Hematopoietic multipotent progenitor cell treated with erythropoietin and hydrocortisone succinate and interleukin-3 and kit ligand, for 6 days (in vitro differentiated cells): ENCODE measurements at regions not wholly inside any gene's neighbourhood (a gene's known extent, or its start where the extent isn't known, plus 50 kb on each side); places are given as distances from the start of the nearest gene placed in this dataset.
"Not testable (repeated sequence)": the region's sequence is repeated elsewhere in the genome, so short reads cannot be mapped to it uniquely, and the experiment has no call there.

Experiments used
- DNase-seq: peaks from one replicate; pipeline ENCODE4 v3.0.0-alpha.2; 2015

DNA sequence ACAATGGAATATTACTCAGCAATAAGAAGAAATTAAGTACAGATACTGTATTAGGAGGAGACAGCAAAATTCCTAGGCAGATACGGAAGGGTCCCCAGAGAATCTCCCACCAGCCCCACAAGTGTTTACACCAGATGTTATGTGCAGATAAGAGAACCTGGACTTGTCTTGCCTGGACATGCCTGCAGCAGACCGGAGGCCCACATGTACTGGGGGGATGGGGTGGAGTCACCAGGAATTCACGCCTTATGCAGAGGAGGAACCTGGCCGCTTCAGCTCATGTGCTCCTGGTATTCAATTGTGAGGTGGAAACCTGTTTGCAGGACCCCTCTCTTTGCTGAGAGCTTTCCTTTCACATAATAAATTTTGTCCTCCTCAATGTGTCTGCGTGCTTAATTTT, 586.3 kb upstream of the DEFB115 start:
- DNase-seq = not testable (repeated sequence)

DNA sequence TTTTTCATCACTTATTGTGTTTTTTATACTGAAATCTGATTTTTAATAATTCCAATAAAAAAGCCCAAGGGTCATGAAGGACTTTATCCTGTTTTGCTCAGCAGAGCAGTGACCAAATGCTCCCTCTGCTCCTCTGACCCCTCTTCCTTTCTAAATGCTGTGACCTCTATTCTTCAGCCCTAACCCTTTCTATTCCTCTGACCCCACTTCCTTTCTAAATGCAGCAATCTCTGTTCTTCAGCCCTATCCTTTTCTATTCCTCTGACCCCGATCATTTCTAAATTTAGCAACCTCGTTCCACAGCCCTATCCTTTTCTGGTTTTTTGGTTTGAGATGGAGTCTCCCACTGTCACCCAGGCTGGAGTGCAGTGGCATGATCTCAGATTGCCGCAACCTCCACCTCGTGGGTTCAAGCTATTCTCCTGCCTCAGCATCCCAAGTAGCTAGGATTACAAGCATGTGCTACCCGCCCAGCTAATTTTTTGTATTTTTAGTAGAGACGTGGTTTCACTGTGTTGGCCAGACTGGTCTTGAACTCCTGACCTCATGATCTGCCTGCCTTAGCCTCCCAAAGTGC, 581.4 kb upstream of the DEFB115 start:
- DNase-seq = not testable (repeated sequence)

DNA sequence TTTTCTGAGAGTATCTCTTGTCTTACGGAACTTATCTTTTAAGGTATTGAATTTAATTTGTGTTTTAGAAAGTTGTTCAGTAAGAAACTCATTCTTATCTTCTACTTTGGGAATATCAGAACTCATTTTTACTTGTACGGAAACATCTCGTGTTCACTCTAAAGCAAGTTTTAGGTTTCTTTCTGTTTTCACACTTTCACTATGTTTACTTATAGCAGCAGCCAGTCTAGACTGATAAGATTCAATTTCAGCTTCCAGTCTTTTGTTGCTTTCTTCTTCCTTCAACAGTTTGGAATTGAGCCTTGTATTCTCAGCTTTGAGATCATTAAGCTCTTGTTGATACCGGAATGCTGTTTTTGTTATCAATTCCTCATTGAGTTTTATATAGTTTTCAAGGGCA, 575.2 kb upstream of the DEFB115 start:
- DNase-seq = not testable (repeated sequence)

DNA sequence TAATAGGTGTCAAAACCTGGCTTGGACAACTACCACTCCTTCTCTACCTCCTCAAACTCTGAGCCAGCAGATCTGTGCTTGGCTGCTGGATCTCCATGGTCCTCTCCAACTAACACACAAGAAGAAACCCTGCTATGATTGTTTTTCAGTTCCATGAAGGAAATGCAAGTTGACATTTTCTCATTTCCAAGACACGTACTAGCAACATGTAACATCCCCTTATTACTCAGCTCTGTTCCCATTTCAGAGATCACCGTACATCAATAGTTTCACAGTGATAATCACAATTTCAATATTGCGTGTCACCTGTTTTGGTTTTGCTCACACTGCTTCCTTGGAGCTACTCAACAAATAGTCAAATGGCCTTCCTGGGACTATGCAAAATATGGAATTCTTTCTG, 544.6 kb upstream of the DEFB115 start:
- DNase-seq = not testable (repeated sequence)

DNA sequence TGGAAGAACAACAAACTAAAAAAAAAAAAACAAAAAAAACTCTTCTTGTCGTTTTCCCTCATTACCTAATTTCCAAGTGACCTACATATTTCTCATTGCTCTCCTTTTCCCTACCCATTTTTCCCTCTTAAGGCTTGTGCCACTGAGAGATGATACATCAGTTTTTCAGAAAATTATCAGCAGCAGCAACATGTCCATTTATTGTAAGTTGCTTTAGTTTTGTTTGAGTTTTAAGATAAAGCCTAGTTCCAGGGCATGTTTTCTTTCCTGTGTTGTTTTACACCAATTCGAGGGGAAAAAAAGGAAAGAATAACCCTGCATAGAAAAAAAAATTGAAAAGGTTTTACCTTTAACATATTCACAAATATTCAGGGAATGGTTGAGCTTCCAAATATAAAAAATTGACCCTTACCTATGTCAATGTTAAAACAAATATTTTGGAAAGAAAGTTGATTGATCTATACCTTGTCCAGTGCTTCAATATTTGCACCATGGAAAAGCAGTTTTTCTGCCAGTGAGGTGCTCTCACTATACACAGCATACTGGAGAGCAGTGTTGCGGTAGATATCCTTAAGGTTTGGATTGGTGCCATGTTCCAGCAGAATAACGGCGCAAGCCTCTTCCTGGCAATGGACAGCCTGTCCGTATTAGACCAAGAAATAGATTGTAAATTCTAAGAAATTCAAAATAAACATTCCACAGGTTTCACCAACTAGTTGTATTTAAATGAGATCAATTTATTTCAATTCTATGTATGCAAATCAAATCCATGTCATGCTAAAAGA, 537.9 kb upstream of the DEFB115 start:
- DNase-seq = peak; percentile 33

DNA sequence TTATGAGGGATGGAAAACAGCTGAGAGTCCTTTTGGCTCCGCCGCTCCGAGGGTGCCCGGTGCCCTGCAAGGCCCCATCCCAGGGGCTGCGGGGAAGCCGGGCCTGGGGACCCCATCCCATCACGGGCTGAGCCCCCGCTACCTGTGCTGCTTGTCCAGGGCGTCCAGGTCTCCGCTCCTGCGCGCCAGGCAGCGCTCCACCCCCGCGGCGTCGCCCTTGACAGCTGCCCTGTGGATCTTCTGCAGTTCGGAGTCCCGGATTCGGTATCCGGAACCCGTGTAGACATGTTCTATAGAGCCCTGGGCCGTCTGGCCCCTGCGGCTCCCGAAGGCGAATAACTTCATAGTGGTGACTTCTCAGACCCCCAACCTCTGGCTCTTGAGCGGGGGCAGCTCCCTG, 534.0 kb upstream of the DEFB115 start:
- not testable (repeated sequence) for DNase-seq

DNA sequence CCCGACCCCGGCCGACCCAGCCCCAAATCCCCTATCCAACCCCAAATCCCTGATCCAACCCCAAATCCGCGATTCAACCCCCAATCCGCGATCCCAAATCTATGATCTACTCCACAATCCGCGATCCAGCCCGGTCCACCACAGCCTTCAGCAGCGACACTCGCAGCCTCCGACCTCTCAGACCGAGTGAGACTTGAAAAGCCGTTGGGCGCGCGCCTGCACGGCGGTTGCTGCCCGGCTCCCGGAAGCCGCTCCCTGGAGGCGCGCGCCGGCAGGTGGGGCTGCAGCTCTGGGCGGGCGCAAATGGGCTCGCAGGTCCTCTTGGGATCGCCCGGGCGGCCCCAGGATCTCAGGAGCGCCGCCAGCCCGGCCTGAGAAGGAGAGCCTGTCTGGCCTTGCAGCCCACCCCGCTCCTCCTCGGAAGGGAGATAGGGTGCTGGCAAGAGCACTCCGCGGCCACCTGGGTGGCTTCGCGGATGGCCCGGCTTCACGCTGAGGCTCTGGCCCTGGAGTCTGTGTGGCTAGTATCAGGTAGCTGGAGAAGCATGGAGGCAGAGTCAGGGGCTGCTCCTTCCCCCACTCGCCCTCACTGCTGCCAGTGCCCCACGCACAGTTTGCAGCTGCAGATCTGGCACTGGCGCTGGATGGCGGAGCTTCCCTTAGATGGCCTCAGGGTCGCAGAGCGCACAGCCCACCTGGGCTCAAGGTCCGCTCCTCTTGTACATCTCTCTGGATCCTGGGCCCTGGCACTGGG, 533.4 kb upstream of the DEFB115 start:
- peak; percentile 73 for DNase-seq

DNA sequence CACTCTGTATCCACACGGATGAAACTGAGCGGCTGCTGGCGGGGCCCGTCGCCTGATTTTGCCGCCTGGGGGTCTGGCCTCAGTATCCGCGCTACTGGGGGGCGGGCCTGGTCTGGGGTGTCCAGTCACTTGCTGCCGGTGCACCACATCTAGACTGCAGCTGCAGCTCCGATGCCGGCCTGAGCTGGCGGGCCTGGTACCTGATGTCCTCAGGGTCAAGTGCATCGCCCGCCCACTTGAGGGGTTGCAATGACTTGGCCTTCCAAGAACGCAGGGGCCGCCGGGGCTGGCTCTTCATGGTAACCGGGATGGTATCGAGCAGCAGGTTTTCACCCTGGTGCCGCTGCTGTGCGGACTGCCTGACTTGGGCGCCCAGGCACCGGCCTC, 532.8 kb upstream of the DEFB115 start:
- DNase-seq = not testable (repeated sequence)

DNA sequence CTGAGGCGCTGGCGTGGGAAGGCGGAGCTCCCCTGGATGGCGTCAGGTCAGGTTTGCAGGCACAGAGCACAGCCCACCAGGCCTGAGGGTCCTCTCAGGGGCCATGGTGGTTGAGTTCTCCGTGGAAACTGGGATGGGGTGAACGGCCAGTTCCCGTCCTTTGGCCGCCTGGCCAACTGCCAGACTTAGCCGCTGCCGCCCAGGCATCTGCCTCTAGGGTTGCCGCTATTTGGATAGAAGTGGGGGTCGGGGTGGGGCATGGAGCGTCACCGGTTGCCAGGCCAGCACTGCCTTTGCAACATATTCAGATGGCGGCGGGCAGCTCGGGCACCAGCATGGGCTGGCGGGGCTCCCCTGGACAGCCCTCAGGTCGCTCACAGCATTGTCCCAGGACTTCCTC, 532.3 kb upstream of the DEFB115 start:
- not testable (repeated sequence) for DNase-seq

DNA sequence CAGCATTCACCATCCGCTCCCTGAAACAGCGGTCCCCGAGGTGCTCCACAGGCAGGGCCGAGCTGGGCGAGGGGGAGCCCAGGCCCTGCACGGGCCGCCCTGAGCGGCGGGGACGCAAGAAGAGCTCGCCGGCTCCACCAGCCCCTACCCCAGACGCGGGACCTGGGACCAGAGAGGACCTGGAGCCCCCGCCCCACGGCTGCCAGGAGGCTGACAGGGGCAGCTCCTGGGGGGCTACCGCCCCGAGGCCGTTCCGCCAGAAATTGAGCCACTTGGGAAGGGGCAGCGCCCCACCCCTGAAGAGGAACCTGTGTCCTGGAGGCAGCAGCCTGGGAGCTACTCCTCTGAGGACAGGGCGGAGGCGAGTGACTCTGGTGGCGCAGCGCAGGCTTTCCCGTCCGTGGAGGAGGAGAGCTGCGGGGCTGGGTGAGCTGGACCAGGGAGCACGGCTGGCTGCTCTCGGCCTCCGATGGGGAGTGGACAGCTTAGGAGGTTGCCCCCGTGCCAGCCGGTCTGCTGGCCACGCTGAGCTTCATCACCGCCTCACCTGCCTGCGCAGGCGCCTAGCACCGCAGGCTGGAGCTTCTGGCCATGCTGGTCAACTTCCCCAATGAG, 529.1 kb upstream of the DEFB115 start:
- not testable (repeated sequence) for DNase-seq
